ENCODE measurements at regions not wholly inside any gene's neighbourhood (a gene's known extent, or its start where the extent isn't known, plus 50 kb on each side); places are given as distances from the start of the nearest gene placed in this dataset.

DNA sequence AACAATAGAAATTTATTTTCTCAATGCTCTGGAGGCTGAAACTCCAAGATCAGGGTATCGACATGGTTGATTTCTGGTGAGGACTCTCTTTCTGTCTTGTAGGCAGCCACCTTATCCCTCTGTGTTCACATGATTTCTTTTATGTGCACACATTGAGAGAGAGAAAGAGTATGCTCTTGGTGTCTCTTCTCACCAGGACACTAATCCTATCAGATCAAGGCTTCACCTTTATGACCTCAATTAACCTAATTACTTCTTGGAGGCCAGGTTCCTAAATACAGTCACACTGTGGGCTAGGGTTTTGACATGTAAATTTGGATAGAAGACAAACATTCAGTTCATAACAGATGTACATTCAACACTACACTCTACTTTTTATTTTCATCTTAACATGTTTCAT lies 1094.2 kb upstream of the ADGRL2 start:
- H3K27me3 Mint-ChIP-seq: no peaks in the 10 kb centered on the region
- ChIA-PET CTCF (no interaction called here), POLR2A (no interaction called here)
- H3K36me3 Mint-ChIP-seq (ENCODE audit: low read depth): no peaks in the 10 kb centered on the region
- H3K27ac Mint-ChIP-seq: no peak overlapping the region
- Histone ChIP-seq H3K4me3 (ENCODE audit: low read length) (no peak overlapping the region), H3K4me1 (ENCODE audit: insufficient read depth, low read length) (no peaks in the 10 kb centered on the region), H3K27me3 (ENCODE audit: control insufficient read depth in 1 of 2, insufficient read depth in 2 of 2, low read length in 2 of 2) (no peaks in the 10 kb centered on the region), H3K9me3 (ENCODE audit: control insufficient read depth in 1 of 2, insufficient read depth in 1 of 2, low read length in 2 of 2) (peaks cover 0 to 4% of the 10 kb centered on the region in 2 experiments), H3K36me3 (ENCODE audit: insufficient read depth, low read length) (no peaks in the 10 kb centered on the region), H3K27ac (ENCODE audit: low read depth in 1 of 2, low read length in 2 of 2) (no peak overlapping the region)
- TF ChIP-seq, protein P1, sequence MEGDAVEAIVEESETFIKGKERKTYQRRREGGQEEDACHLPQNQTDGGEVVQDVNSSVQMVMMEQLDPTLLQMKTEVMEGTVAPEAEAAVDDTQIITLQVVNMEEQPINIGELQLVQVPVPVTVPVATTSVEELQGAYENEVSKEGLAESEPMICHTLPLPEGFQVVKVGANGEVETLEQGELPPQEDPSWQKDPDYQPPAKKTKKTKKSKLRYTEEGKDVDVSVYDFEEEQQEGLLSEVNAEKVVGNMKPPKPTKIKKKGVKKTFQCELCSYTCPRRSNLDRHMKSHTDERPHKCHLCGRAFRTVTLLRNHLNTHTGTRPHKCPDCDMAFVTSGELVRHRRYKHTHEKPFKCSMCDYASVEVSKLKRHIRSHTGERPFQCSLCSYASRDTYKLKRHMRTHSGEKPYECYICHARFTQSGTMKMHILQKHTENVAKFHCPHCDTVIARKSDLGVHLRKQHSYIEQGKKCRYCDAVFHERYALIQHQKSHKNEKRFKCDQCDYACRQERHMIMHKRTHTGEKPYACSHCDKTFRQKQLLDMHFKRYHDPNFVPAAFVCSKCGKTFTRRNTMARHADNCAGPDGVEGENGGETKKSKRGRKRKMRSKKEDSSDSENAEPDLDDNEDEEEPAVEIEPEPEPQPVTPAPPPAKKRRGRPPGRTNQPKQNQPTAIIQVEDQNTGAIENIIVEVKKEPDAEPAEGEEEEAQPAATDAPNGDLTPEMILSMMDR (IDR thresholded peaks at IDR 0.05): no peak
- DNase-seq (no peak), ATAC-seq (ENCODE audit: poor library complexity) (no peak)
- intact Hi-C loops (cut with DNase I, micrococcal nuclease): no loop called here
- no peaks in the 10 kb centered on the region for H3K4me1 Mint-ChIP-seq (ENCODE audit: low read depth)
- no peak overlapping the region for H3K4me3 Mint-ChIP-seq
- H3K9me3 Mint-ChIP-seq: peaks cover 7% of the 10 kb centered on the region

- H3K27ac ChIP-seq (ENCODE audit: low read depth in 1 of 2, low read length in 2 of 2): no peak overlapping the region
- intact Hi-C loops (cut with DNase I, micrococcal nuclease): no loop called here
- DNase-seq (no peak), ATAC-seq (ENCODE audit: poor library complexity) (no peak)
- H3K4me3 Mint-ChIP-seq: no peak overlapping the region
- H3K36me3 Mint-ChIP-seq (ENCODE audit: low read depth): no peaks in the 10 kb centered on the region
- no peaks in the 10 kb centered on the region for H3K36me3 ChIP-seq (ENCODE audit: insufficient read depth, low read length)
- peaks cover 9% of the 10 kb centered on the region for H3K9me3 Mint-ChIP-seq
- POLR2A ChIA-PET: no interaction called here
- no peaks in the 10 kb centered on the region for H3K27me3 Mint-ChIP-seq
- no peaks in the 10 kb centered on the region for H3K9me3 ChIP-seq (ENCODE audit: control insufficient read depth in 1 of 2, insufficient read depth in 1 of 2, low read length in 2 of 2)
- H3K27ac Mint-ChIP-seq: no peak overlapping the region
- H3K4me1 ChIP-seq (ENCODE audit: insufficient read depth, low read length): no peaks in the 10 kb centered on the region
- TF ChIP-seq, protein P1 (IDR thresholded peaks at IDR 0.05): no peak
- no peak overlapping the region for H3K4me3 ChIP-seq (ENCODE audit: low read length)
- H3K27me3 ChIP-seq (ENCODE audit: control insufficient read depth in 1 of 2, insufficient read depth in 2 of 2, low read length in 2 of 2): no peaks in the 10 kb centered on the region
- no peaks in the 10 kb centered on the region for H3K4me1 Mint-ChIP-seq (ENCODE audit: low read depth)
- CTCF ChIA-PET: no interaction called here
These were observed 1122.3 kb upstream of the ADGRL2 start for GRCh38 chr1:80678438-80678837.

DNA sequence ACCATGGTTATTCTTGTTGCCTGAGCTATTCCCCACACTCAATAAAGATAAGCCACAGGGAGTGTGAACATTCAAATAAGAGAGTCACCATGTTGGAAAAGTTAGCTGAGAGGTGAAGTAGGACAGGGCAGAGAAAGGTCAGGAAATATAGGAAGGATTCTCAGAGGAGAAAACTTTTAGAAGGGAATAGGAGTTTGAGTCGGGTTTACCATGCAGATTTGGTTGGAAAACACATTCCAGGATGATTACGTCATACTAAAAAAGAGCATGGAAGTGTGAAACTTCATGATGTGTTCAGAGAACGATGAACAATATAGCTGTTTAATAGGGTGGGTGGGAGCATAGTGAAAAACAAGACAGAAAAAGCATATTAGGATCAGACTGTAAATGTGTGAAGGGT lies 1125.3 kb upstream of the ADGRL2 start:
- no peak overlapping the region for H3K4me3 ChIP-seq (ENCODE audit: low read length)
- Mint-ChIP-seq H3K4me1 (ENCODE audit: low read depth) (no peaks in the 10 kb centered on the region), H3K27me3 (no peaks in the 10 kb centered on the region), H3K4me3 (no peak overlapping the region), H3K36me3 (ENCODE audit: low read depth) (no peaks in the 10 kb centered on the region), H3K27ac (no peak overlapping the region), H3K9me3 (peaks cover 2% of the 10 kb centered on the region)
- intact Hi-C loops (cut with DNase I, micrococcal nuclease): no loop called here
- ChIA-PET CTCF (no interaction called here), POLR2A (no interaction called here)
- H3K9me3 ChIP-seq (ENCODE audit: control insufficient read depth in 1 of 2, insufficient read depth in 1 of 2, low read length in 2 of 2): peaks cover 0 to 4% of the 10 kb centered on the region in 2 experiments
- no peaks in the 10 kb centered on the region for H3K36me3 ChIP-seq (ENCODE audit: insufficient read depth, low read length)
- no peak for DNase-seq
- no peaks in the 10 kb centered on the region for H3K4me1 ChIP-seq (ENCODE audit: insufficient read depth, low read length)
- H3K27ac ChIP-seq (ENCODE audit: low read depth in 1 of 2, low read length in 2 of 2): no peak overlapping the region
- no peak for ATAC-seq (ENCODE audit: poor library complexity)
- TF ChIP-seq, protein P1 (IDR thresholded peaks at IDR 0.05): no peak
- H3K27me3 ChIP-seq (ENCODE audit: control insufficient read depth in 1 of 2, insufficient read depth in 2 of 2, low read length in 2 of 2): no peaks in the 10 kb centered on the region
